HG03442 (cell line): ENCODE measurements at regions not wholly inside any gene's neighbourhood (a gene's known extent, or its start where the extent isn't known, plus 50 kb on each side); places are given as distances from the start of the nearest gene placed in this dataset.

Experiments
- ATAC-seq: cut with Tn5 transposase; IDR thresholded peaks from one replicate; pipeline ENCODE4 v1.9.1; 2021; ENCODE audit warnings: mild to moderate bottlenecking, moderate library complexity; ENCODE audit not compliant: unreplicated experiment

DNA sequence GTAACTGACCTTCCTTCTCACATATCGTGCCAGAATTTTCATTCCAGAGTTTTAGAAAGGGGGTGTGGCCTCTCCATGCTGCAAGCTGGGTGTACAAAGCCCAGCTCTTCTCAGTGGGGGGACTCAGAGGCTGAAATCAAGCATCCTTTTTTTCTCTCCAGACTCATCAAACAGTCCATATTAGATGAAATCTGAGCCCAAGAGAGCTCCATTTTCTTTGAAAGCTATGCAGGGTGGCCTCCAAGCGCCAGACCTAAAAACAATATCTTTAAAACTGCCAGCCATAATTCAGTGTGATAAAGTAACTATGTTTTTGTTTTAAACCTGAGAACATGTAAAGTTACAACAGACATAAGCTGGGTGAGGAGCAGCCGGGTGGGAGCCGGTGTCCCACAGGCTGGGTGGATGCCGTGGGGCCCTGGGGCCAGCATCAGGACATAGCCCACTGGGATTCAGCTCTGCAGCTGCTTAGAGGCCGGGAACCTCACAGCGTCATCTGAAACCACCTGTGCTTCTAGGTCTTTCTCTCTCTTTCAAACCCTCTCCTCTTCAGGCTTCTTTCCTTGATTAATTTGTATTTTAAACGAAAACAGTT lies 249.2 kb downstream of the ZNF536 start:
- no peak for ATAC-seq

DNA sequence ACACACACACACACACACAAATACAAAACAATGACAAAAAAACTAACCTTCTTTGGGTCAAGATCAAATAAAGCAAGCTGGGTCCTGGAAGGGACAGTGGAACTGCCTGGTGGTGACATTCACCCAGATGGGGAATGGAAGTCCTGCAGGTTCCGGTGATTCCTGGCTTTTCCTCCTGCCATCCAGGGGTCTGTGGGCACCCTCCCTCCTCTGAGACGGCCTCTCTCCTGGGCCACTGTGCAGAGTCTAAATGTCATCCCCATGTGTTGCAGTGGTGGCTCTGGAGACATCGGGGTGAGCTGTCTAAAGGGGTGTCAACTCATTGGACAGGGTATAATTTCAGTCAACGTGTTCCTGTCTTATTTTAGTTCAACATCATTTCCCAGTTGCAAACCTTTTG lies 248.2 kb downstream of the ZNF536 start:
- ATAC-seq = no peak

DNA sequence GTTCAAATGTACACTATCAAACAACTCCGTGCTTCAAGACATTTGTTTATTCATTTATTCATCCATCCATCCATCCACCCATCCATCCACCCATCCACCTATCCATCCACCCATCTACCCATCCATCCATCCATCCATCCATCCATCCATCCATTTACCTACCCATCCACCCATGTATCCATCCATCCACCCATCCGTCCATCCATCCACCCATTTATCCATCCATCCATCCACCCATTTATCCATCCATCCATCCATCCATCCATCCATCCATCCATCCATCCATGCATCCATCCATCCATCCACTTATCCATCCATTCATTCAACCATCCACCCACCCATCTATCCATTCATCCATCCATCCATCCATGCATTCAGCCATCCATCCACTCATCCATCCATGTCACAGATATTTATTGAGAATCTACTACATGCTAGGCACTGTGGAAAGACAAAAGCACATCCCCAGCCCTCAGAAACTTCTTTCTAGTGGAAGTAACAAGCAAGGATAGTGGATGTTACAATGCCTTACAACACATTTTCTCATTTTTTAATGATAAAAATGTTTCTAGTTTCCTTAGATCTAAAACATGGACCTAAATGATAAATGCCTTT lies 237.6 kb downstream of the ZNF536 start:
- no peak for ATAC-seq

DNA sequence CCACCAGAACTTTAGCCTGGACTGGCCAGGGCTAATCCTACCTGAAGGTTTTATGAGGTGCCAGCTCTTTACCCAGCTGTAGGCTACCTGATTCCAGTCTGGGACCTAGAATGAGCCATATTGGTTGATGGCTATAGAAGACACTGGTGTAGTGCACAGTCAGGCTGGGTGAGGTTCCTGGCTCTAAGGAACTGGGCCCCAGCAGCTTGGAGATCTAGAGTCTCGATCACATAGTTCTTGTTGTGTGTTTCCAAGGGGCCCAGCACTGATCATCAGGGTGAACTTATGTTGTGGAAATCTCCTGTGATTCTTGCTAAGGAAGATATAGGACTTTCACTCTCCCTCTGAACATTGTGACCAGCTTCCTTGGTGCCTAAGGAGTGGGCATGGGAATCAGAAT lies 236.3 kb downstream of the ZNF536 start:
- ATAC-seq = no peak
